ENCODE measurements at regions not wholly inside any gene's neighbourhood (a gene's known extent, or its start where the extent isn't known, plus 50 kb on each side); places are given as distances from the start of the nearest gene placed in this dataset.

GRCh38 chr20:23234311-23235078, 116.1 kb upstream of the NXT1 start:
- no peak overlapping the region for H3K4me2 ChIP-seq
- FAIRE-seq (no peak), ATAC-seq (no peak), DNase-seq (ENCODE audit: low read depth in 1 of 2, low spot score in 1 of 2) (no peak)
- ChIA-PET CTCF (interaction anchor here (0.7 to 3.0 kb wide), 24 partner anchors 9 to 648 kb away, joined by 3 to 24 read pairs (median 4); no protein-coding TSS in a partner anchor), POLR2A (no interaction called here)
- H3K9me3 ChIP-seq: peaks cover 40% of the 10 kb centered on the region; the same call in 2 of the 3 replicates
- no peak overlapping the region for H3K27ac ChIP-seq
- 18% methylated on average over 3 of the region's 3 CpGs for WGBS (ENCODE audit: missing lambda C conversion rate)
- no peak overlapping the region for H3K4me3 ChIP-seq
- peaks cover 2% of the 10 kb centered on the region; the same call in 1 of the 3 replicates for H3K4me1 ChIP-seq
- no peak for TF ChIP-seq MYC (IDR thresholded peaks at IDR 0.05; ENCODE audit: borderline replicate concordance, low read length)
- no peak for TF ChIP-seq MAX (IDR thresholded peaks at IDR 0.05)
- TF ChIP-seq ZC3H11A (IDR thresholded peaks at IDR 0.05): no peak
- no peak for TF ChIP-seq SMC3 (IDR thresholded peaks at IDR 0.05)
- no peak for TF ChIP-seq GATA3 (IDR thresholded peaks at IDR 0.05; ENCODE audit: borderline replicate concordance)
- no peak for TF ChIP-seq FOSL2 (IDR thresholded peaks at IDR 0.05)
- no peak for TF ChIP-seq FOSL2 (CRISPR knock-in tag; IDR thresholded peaks at IDR 0.05)
- TF ChIP-seq FOSB (CRISPR knock-in tag; IDR thresholded peaks at IDR 0.05): no peak
- TF ChIP-seq ELK1 (IDR thresholded peaks at IDR 0.05; ENCODE audit: low read depth, low read length): no peak
- no peak for TF ChIP-seq REST (IDR thresholded peaks at IDR 0.05)
- no peak for TF ChIP-seq NFE2L2 (conservative IDR thresholded peaks at IDR 0.05; ENCODE audit: low read length)
- no peak for TF ChIP-seq USF2 (IDR thresholded peaks at IDR 0.05)
- no peak for TF ChIP-seq RCOR1 (IDR thresholded peaks at IDR 0.05; ENCODE audit: low read depth, low read length)
- no peak for TF ChIP-seq EHF (CRISPR knock-in tag; IDR thresholded peaks at IDR 0.05)
- TF ChIP-seq HES2 (IDR thresholded peaks at IDR 0.05): no peak
- TF ChIP-seq PHF8 (IDR thresholded peaks at IDR 0.05; ENCODE audit: borderline replicate concordance, low read depth): no peak
- TF ChIP-seq NPAS2 (CRISPR knock-in tag; IDR thresholded peaks at IDR 0.05; ENCODE audit: borderline replicate concordance): no peak
- TF ChIP-seq RARB (CRISPR knock-in tag; IDR thresholded peaks at IDR 0.05): no peak
- no peak for TF ChIP-seq ZSCAN20 (CRISPR knock-in tag; IDR thresholded peaks at IDR 0.05)

- H3K27ac ChIP-seq: no peak overlapping the region
- no peak for DNase-seq (ENCODE audit: low read depth in 1 of 2, low spot score in 1 of 2)
- FAIRE-seq: no peak
- ATAC-seq: no peak
- ChIA-PET POLR2A (no interaction called here), CTCF (interaction anchor here (0.8 to 1.5 kb wide), 4 partner anchors 11 to 182 kb away, joined by 3 to 7 read pairs (median 4); no protein-coding TSS in a partner anchor)
- H3K9me3 ChIP-seq: peaks cover 29% of the 10 kb centered on the region; the same call in 2 of the 3 replicates
- H3K4me2 ChIP-seq: no peak overlapping the region
- H3K4me1 ChIP-seq: peaks cover 2% of the 10 kb centered on the region; the same call in 1 of the 3 replicates
- 65% methylated on average over 6 of the region's 6 CpGs for WGBS (ENCODE audit: missing lambda C conversion rate)
- H3K4me3 ChIP-seq: no peak overlapping the region
- TF ChIP-seq SREBF2 (IDR thresholded peaks at IDR 0.05) (no peak), E2F6 (IDR thresholded peaks at IDR 0.05; ENCODE audit: borderline replicate concordance, low read depth) (no peak), NFE2L2 (conservative IDR thresholded peaks at IDR 0.05; ENCODE audit: low read length) (no peak), SMC3 (IDR thresholded peaks at IDR 0.05) (no peak), REST (IDR thresholded peaks at IDR 0.05) (no peak), EP300 (IDR thresholded peaks at IDR 0.05) (no peak), RCOR1 (IDR thresholded peaks at IDR 0.05; ENCODE audit: low read depth, low read length) (no peak), MYC (IDR thresholded peaks at IDR 0.05; ENCODE audit: borderline replicate concordance, low read length) (no peak), HMGXB4 (CRISPR knock-in tag; IDR thresholded peaks at IDR 0.05; ENCODE audit: borderline replicate concordance) (no peak)
These were observed 117.2 kb upstream of the NXT1 start for GRCh38 chr20:23233341-23233740.
